ENCODE measurements at regions not wholly inside any gene's neighbourhood (a gene's known extent, or its start where the extent isn't known, plus 50 kb on each side); places are given as distances from the start of the nearest gene placed in this dataset.

GRCh38 chr3:72135636-72136035 is 350.7 kb upstream of the PROK2 start:
- no peak for TF ChIP-seq CTCF (conservative IDR thresholded peaks at IDR 0.05; ENCODE audit: low read depth, low read length)
- no peak overlapping the region for H3K4me3 ChIP-seq (ENCODE audit: low read depth, low read length)
- no peak for DNase-seq (ENCODE audit: low read depth)

DNA sequence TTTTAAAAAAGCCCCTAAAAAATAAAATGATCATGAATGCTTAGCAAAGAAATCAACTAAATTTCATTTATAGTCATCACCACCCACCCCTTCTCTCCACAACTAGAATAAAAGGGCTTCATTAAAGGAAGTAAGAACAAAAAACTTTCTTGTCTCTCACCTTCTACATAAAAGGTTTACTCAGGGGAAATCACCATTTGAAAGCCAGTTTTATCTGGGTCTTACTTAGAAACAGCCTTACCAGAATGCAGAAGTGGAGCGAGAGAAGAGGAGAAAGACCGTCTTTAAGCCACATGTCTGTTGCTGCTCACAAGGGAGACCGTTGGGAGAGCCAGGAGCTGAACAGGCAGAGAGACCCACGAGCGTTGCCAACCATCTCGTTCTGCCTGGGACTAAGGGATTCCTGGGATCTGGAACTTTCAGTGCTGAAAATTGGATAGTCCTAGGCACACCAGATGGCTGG is 350.1 kb upstream of the PROK2 start:
- H3K4me3 ChIP-seq (ENCODE audit: low read depth, low read length), result no peak overlapping the region
- DNase-seq (ENCODE audit: low read depth), result no peak
- TF ChIP-seq CTCF (conservative IDR thresholded peaks at IDR 0.05; ENCODE audit: low read depth, low read length), result no peak

- H3K4me3 ChIP-seq (ENCODE audit: low read depth, low read length), result no peak overlapping the region
- DNase-seq (ENCODE audit: low read depth), result no peak
- no peak for TF ChIP-seq CTCF (conservative IDR thresholded peaks at IDR 0.05; ENCODE audit: low read depth, low read length)
Measured at GRCh38 chr3:72133329-72134011, 348.5 kb upstream of the PROK2 start.

DNA sequence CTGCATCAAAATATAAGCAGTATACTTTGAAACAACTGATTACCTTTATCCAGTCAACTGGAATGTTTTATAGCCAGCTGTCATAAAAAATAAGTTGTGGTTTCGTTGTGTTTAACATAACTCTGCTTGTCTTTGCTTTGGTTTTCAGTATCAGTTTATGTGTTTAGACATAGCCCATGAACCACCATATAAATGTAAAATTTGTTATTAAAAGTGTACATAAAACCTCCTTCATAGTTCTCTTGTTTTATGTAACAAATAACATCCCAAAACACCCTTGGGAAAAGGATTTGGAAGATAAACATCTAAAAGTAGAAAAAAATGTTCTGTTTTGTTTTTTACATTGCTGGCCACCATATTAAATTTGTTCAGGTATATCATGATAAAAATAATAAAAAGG is 347.0 kb upstream of the PROK2 start:
- no peak for TF ChIP-seq CTCF (conservative IDR thresholded peaks at IDR 0.05; ENCODE audit: low read depth, low read length)
- no peak overlapping the region for H3K4me3 ChIP-seq (ENCODE audit: low read depth, low read length)
- no peak for DNase-seq (ENCODE audit: low read depth)

DNA sequence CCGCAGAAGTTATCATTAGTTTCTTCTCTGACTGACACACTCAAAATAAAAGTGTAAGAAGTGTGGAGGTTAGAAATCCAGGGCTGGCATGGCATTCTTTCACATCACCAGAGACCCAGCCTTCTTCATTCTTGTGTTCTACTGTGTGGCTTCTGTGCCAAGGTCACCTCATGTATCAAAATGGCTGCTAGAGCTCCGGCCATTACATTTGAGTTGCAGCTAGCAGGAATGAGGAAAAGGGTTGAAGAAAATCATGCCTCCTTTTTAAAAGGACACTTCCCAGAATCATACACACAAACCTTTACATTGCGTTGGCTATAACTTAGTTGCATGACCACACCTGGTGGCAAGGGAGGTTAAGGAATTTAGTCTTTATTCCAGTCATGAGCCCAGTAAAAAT is 345.6 kb upstream of the PROK2 start:
- no peak for TF ChIP-seq CTCF (conservative IDR thresholded peaks at IDR 0.05; ENCODE audit: low read depth, low read length)
- H3K4me3 ChIP-seq (ENCODE audit: low read depth, low read length), result no peak overlapping the region

GRCh38 chr3:72129501-72130094 is 344.6 kb upstream of the PROK2 start:
- TF ChIP-seq CTCF (conservative IDR thresholded peaks at IDR 0.05; ENCODE audit: low read depth, low read length), result no peak
- no peak for DNase-seq (ENCODE audit: low read depth)

More for the DNA sequence above, 345.6 kb upstream of the PROK2 start:
- no peak for DNase-seq (ENCODE audit: low read depth)

GRCh38 chr3:72128921-72129320 is 344.0 kb upstream of the PROK2 start:
- DNase-seq (ENCODE audit: low read depth), result no peak
- no peak for TF ChIP-seq CTCF (conservative IDR thresholded peaks at IDR 0.05; ENCODE audit: low read depth, low read length)
- no peak overlapping the region for H3K4me3 ChIP-seq (ENCODE audit: low read depth, low read length)

More at GRCh38 chr3:72129501-72130094, 344.6 kb upstream of the PROK2 start:
- H3K4me3 ChIP-seq (ENCODE audit: low read depth, low read length), result no peak overlapping the region
